ENCODE measurements at regions not wholly inside any gene's neighbourhood (a gene's known extent, or its start where the extent isn't known, plus 50 kb on each side); places are given as distances from the start of the nearest gene placed in this dataset.
A peak's percentile ranks its signal among the peaks of the same experiment; 100 is the strongest.

- BruUV-seq (replicated peaks): no TSS peak
- POLR2A ChIA-PET: no interaction called here
- Histone ChIP-seq H3K4me3 (ENCODE audit: low read depth, low read length) (no peak overlapping the region), H3K36me3 (ENCODE audit: control insufficient read depth, insufficient read depth, low read length) (no peaks in the 10 kb centered on the region), H3K27me3 (replicated peaks; ENCODE audit: control insufficient read depth, insufficient read depth, low read length) (no peaks in the 10 kb centered on the region), H3K4me1 (peaks cover 4% of the 10 kb centered on the region), H3K9me3 (no peaks in the 10 kb centered on the region)
- CTCF ChIA-PET: no interaction called here
- H3K4me1 Mint-ChIP-seq (ENCODE audit: low read depth, unreplicated experiment): peaks cover 7% of the 10 kb centered on the region
- H3K4me3 Mint-ChIP-seq (ENCODE audit: unreplicated experiment): no peak overlapping the region
- no peaks in the 10 kb centered on the region for H3K36me3 Mint-ChIP-seq (ENCODE audit: insufficient read depth, unreplicated experiment)
- TF ChIP-seq, protein P1, sequence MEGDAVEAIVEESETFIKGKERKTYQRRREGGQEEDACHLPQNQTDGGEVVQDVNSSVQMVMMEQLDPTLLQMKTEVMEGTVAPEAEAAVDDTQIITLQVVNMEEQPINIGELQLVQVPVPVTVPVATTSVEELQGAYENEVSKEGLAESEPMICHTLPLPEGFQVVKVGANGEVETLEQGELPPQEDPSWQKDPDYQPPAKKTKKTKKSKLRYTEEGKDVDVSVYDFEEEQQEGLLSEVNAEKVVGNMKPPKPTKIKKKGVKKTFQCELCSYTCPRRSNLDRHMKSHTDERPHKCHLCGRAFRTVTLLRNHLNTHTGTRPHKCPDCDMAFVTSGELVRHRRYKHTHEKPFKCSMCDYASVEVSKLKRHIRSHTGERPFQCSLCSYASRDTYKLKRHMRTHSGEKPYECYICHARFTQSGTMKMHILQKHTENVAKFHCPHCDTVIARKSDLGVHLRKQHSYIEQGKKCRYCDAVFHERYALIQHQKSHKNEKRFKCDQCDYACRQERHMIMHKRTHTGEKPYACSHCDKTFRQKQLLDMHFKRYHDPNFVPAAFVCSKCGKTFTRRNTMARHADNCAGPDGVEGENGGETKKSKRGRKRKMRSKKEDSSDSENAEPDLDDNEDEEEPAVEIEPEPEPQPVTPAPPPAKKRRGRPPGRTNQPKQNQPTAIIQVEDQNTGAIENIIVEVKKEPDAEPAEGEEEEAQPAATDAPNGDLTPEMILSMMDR (IDR thresholded peaks at IDR 0.05; ENCODE audit: insufficient read depth in 1 of 2, low read depth in 1 of 2, low read length in 1 of 2, severe bottlenecking in 1 of 2, unreplicated experiment in 1 of 2): no peak
- no peaks in the 10 kb centered on the region for H3K9me3 Mint-ChIP-seq (ENCODE audit: unreplicated experiment)
- H3K27me3 Mint-ChIP-seq (ENCODE audit: insufficient read depth, unreplicated experiment): peaks cover 7% of the 10 kb centered on the region
- no peak for DNase-seq
- no peak overlapping the region for H3K27ac Mint-ChIP-seq (ENCODE audit: unreplicated experiment)
- intact Hi-C loops (cut with micrococcal nuclease; ENCODE audit: unreplicated experiment): no loop called here
These were observed 120.2 kb upstream of the SNX19 start for GRCh38 chr11:131036514-131036913.

DNA sequence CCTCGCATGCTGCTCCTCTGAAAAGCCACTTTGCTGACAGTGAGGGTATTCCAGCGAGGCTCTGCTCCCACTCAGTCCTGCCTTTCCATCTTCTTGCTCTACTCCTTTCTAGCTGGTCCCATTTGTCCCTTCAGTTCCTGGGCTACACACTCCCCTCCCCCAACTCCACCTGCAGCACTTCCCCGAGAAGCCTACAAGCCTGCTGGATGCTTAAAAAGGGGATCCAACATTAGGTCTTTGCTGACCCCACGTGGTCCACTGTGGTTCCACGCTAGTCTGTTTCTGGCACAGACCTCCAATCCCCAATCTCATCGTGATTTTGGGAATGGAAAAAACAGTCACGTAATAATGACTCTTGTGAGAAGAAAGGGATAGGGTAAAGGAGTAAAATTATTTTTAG, 121.6 kb upstream of the SNX19 start:
- BruUV-seq (replicated peaks): no TSS peak
- no peak overlapping the region for H3K4me3 Mint-ChIP-seq (ENCODE audit: unreplicated experiment)
- no peak overlapping the region for H3K4me3 ChIP-seq (ENCODE audit: low read depth, low read length)
- ChIA-PET CTCF (no interaction called here), POLR2A (no interaction called here)
- no peaks in the 10 kb centered on the region for H3K9me3 Mint-ChIP-seq (ENCODE audit: unreplicated experiment)
- no peaks in the 10 kb centered on the region for H3K9me3 ChIP-seq
- peak; percentile 24 to 48 for DNase-seq
- H3K27me3 ChIP-seq (replicated peaks; ENCODE audit: control insufficient read depth, insufficient read depth, low read length): no peaks in the 10 kb centered on the region
- TF ChIP-seq, protein P1 (IDR thresholded peaks at IDR 0.05; ENCODE audit: insufficient read depth in 1 of 2, low read depth in 1 of 2, low read length in 1 of 2, severe bottlenecking in 1 of 2, unreplicated experiment in 1 of 2): peak in 1 of 2 experiments; percentile 49
- H3K36me3 Mint-ChIP-seq (ENCODE audit: insufficient read depth, unreplicated experiment): no peaks in the 10 kb centered on the region
- H3K27me3 Mint-ChIP-seq (ENCODE audit: insufficient read depth, unreplicated experiment): peaks cover 7% of the 10 kb centered on the region
- no peaks in the 10 kb centered on the region for H3K36me3 ChIP-seq (ENCODE audit: control insufficient read depth, insufficient read depth, low read length)
- intact Hi-C loops (cut with micrococcal nuclease; ENCODE audit: unreplicated experiment): loop anchor here (1.0 kb wide), 5 partner anchors 13 to 636 kb away; no protein-coding TSS in a partner anchor
- peaks cover 7% of the 10 kb centered on the region for H3K4me1 Mint-ChIP-seq (ENCODE audit: low read depth, unreplicated experiment)
- no peak overlapping the region for H3K27ac Mint-ChIP-seq (ENCODE audit: unreplicated experiment)
- H3K4me1 ChIP-seq: peaks cover 2% of the 10 kb centered on the region

GRCh38 chr11:131038597-131038996, 122.3 kb upstream of the SNX19 start:
- TF ChIP-seq, protein P1 (IDR thresholded peaks at IDR 0.05; ENCODE audit: insufficient read depth in 1 of 2, low read depth in 1 of 2, low read length in 1 of 2, severe bottlenecking in 1 of 2, unreplicated experiment in 1 of 2): peak; percentile 33 to 58
- Mint-ChIP-seq H3K36me3 (ENCODE audit: insufficient read depth, unreplicated experiment) (no peaks in the 10 kb centered on the region), H3K27ac (ENCODE audit: unreplicated experiment) (no peak overlapping the region), H3K4me1 (ENCODE audit: low read depth, unreplicated experiment) (no peaks in the 10 kb centered on the region), H3K4me3 (ENCODE audit: unreplicated experiment) (no peak overlapping the region), H3K9me3 (ENCODE audit: unreplicated experiment) (no peaks in the 10 kb centered on the region), H3K27me3 (ENCODE audit: insufficient read depth, unreplicated experiment) (peaks cover 10% of the 10 kb centered on the region)
- BruUV-seq (replicated peaks): no TSS peak
- intact Hi-C loops (cut with micrococcal nuclease; ENCODE audit: unreplicated experiment): loop anchor here (1.0 kb wide), 5 partner anchors 13 to 636 kb away; no protein-coding TSS in a partner anchor
- Histone ChIP-seq H3K27me3 (replicated peaks; ENCODE audit: control insufficient read depth, insufficient read depth, low read length) (no peaks in the 10 kb centered on the region), H3K36me3 (ENCODE audit: control insufficient read depth, insufficient read depth, low read length) (no peaks in the 10 kb centered on the region), H3K4me1 (no peaks in the 10 kb centered on the region; the same call in 1 of the 2 replicates), H3K4me3 (ENCODE audit: low read depth, low read length) (no peak overlapping the region), H3K9me3 (no peaks in the 10 kb centered on the region)
- DNase-seq: peak; percentile 45 to 59
- POLR2A ChIA-PET: no interaction called here
- CTCF ChIA-PET: interaction anchor here (0.5 to 1.0 kb wide), 8 partner anchors 10 to 179 kb away, joined by 3 to 9 read pairs (median 4); no protein-coding TSS in a partner anchor
